ENCODE measurements at regions not wholly inside any gene's neighbourhood (a gene's known extent, or its start where the extent isn't known, plus 50 kb on each side); places are given as distances from the start of the nearest gene placed in this dataset.
"Not testable (repeated sequence)": the region's sequence is repeated elsewhere in the genome, so short reads cannot be mapped to it uniquely, and the experiment has no call there.

DNA sequence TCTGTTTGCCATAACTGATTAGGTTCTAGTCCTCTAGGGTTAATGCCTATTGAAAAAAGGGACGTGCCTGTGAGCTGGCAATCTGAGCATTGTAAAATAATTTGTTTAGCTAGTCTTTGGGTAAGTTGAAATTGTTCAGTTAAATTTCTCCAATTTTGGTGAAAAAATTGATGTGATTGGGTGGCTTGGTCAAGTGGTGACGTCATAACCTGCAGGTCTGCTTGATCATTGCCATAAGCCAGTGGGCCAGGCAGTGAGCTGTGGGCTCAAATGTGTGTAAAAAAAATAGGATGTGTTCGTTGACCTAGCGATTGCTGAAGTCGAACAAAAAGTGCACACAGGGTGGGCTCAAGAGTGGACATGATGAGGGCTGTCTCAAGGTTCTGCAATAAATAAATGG, 193.3 kb downstream of the ZC4H2 start:
- no peak for DNase-seq (ENCODE audit: low read depth)
- TF ChIP-seq POLR2A (IDR thresholded peaks at IDR 0.05; ENCODE audit: extremely low read depth, insufficient read length) (no peak), CTCF (IDR thresholded peaks at IDR 0.05; ENCODE audit: low read depth, low read length) (no peak), MYC (IDR thresholded peaks at IDR 0.05; ENCODE audit: low read depth, low read length) (no peak)
- TF ChIP-seq, protein P1, sequence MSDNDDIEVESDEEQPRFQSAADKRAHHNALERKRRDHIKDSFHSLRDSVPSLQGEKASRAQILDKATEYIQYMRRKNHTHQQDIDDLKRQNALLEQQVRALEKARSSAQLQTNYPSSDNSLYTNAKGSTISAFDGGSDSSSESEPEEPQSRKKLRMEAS (IDR thresholded peaks at IDR 0.05; ENCODE audit: low read depth, low read length) = no peak
- no peak overlapping the region for H3K4me3 ChIP-seq (ENCODE audit: low read depth, low read length)

GRCh38 chrX:64758047-64758446, 218.2 kb downstream of the ZC4H2 start:
- no peak overlapping the region for H3K4me3 ChIP-seq (ENCODE audit: low read depth, low read length)
- TF ChIP-seq MYC (IDR thresholded peaks at IDR 0.05; ENCODE audit: low read depth, low read length) = no peak
- TF ChIP-seq POLR2A (IDR thresholded peaks at IDR 0.05; ENCODE audit: extremely low read depth, insufficient read length) = no peak
- no peak for TF ChIP-seq CTCF (IDR thresholded peaks at IDR 0.05; ENCODE audit: low read depth, low read length)
- TF ChIP-seq, protein P1 (IDR thresholded peaks at IDR 0.05; ENCODE audit: low read depth, low read length) = no peak
- DNase-seq (ENCODE audit: low read depth) = no peak

GRCh38 chrX:64739792-64740378, 236.4 kb downstream of the ZC4H2 start:
- TF ChIP-seq POLR2A (IDR thresholded peaks at IDR 0.05; ENCODE audit: extremely low read depth, insufficient read length) (no peak), MYC (IDR thresholded peaks at IDR 0.05; ENCODE audit: low read depth, low read length) (no peak), CTCF (IDR thresholded peaks at IDR 0.05; ENCODE audit: low read depth, low read length) (no peak)
- TF ChIP-seq, protein P1 (IDR thresholded peaks at IDR 0.05; ENCODE audit: low read depth, low read length) = no peak
- no peak for DNase-seq (ENCODE audit: low read depth)

GRCh38 chrX:64698317-64698716, 277.9 kb downstream of the ZC4H2 start:
- no peak for DNase-seq (ENCODE audit: low read depth)
- TF ChIP-seq CTCF (IDR thresholded peaks at IDR 0.05; ENCODE audit: low read depth, low read length) = no peak
- no peak overlapping the region for H3K4me3 ChIP-seq (ENCODE audit: low read depth, low read length)

More at GRCh38 chrX:64739792-64740378, 236.4 kb downstream of the ZC4H2 start:
- H3K4me3 ChIP-seq (ENCODE audit: low read depth, low read length) = no peak overlapping the region

DNA sequence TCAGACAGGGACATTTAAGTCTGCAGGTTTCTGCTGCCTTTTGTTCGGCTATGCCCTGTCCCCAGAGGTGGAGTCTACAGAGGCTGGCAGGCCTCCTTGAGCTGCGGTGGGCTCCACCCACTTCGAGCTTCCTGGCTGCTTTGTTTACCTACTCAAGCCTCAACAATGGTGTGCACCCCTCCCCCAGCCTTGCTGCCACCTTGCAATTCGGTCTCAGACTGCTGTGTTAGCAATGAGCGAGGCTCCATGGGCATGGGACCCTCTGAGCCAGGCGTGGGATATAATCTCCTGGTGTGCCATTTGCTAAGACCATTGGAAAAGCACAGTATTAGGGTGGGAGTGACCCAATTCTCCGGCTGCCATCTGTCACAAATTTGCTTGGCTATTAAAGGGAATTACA, 280.9 kb downstream of the ZC4H2 start:
- H3K4me3 ChIP-seq (ENCODE audit: low read depth, low read length); DNase-seq (ENCODE audit: low read depth): not testable (repeated sequence)

GRCh38 chrX:64662876-64663275, 267.6 kb upstream of the MTMR8 start:
- no peak for DNase-seq (ENCODE audit: low read depth)
- TF ChIP-seq CTCF (IDR thresholded peaks at IDR 0.05; ENCODE audit: low read depth, low read length) (no peak), MYC (IDR thresholded peaks at IDR 0.05; ENCODE audit: low read depth, low read length) (no peak), POLR2A (IDR thresholded peaks at IDR 0.05; ENCODE audit: extremely low read depth, insufficient read length) (no peak)
- TF ChIP-seq, protein P1 (IDR thresholded peaks at IDR 0.05; ENCODE audit: low read depth, low read length) = no peak
- H3K4me3 ChIP-seq (ENCODE audit: low read depth, low read length) = no peak overlapping the region

DNA sequence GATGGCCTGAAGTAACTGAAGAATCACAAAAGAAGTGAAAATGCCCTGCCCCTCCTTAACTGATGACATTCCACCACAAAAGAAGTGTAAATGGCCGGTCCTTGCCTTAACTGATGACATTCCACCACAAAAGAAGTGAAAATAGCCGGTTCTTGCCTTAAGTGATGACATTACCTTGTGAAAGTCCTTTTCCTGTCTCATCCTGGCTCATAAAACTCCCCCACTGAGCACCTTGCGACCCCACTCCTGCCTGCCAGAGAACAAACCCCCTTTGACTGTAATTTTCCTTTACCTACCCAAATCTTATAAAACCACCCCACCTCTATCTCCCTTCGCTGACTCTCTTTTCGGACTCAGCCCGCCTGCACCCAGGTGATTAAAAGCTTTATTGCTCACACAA, 262.0 kb upstream of the MTMR8 start:
- not testable (repeated sequence) for H3K4me3 ChIP-seq (ENCODE audit: low read depth, low read length); DNase-seq (ENCODE audit: low read depth)

Data from NB4 (cell line).